ENCODE measurements at regions not wholly inside any gene's neighbourhood (a gene's known extent, or its start where the extent isn't known, plus 50 kb on each side); places are given as distances from the start of the nearest gene placed in this dataset.

DNA sequence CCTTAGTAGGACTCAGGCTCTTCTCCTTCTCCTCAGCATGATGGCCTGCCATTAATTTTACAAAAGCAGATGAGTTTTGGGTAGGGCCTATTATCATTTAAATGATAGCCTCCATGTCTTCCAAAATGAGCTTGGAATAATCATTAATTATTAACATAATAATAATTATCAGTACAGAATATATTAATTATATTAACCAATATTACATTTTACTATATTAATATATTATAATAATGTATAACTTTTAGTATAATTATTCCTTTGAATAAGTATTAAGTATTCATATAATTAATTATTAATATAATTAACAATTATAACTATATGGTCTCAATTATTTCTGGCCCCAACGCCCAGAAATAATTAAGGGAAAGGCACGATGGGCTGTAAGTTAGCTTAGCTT, 318.6 kb upstream of the ADGRL4 start:
- H3K4me3 ChIP-seq (ENCODE audit: low read length), result no peak overlapping the region
- no peak for DNase-seq
- H3K9me3 Mint-ChIP-seq, result peaks cover 6% of the 10 kb centered on the region
- H3K27ac ChIP-seq (ENCODE audit: low read depth, low read length), result no peak overlapping the region
- no peak overlapping the region for H3K9ac ChIP-seq (ENCODE audit: extremely low read depth, low read length, poor library complexity, severe bottlenecking)
- no peaks in the 10 kb centered on the region for H3K27me3 ChIP-seq (ENCODE audit: control insufficient read depth, insufficient read depth, low read length, poor library complexity, severe bottlenecking)
- peaks cover 4% of the 10 kb centered on the region for H3K4me1 Mint-ChIP-seq
- no peaks in the 10 kb centered on the region for H3K36me3 ChIP-seq (ENCODE audit: control insufficient read depth, insufficient read depth, low read length)
- no peak overlapping the region for H3K4me3 Mint-ChIP-seq
- H3K36me3 Mint-ChIP-seq (ENCODE audit: low read depth), result peaks cover 2% of the 10 kb centered on the region
- no peaks in the 10 kb centered on the region for H3K4me1 ChIP-seq (ENCODE audit: control insufficient read depth, insufficient read depth, low read length)
- H3K27me3 Mint-ChIP-seq (ENCODE audit: insufficient read depth), result no peaks in the 10 kb centered on the region
- TF ChIP-seq, protein P1, sequence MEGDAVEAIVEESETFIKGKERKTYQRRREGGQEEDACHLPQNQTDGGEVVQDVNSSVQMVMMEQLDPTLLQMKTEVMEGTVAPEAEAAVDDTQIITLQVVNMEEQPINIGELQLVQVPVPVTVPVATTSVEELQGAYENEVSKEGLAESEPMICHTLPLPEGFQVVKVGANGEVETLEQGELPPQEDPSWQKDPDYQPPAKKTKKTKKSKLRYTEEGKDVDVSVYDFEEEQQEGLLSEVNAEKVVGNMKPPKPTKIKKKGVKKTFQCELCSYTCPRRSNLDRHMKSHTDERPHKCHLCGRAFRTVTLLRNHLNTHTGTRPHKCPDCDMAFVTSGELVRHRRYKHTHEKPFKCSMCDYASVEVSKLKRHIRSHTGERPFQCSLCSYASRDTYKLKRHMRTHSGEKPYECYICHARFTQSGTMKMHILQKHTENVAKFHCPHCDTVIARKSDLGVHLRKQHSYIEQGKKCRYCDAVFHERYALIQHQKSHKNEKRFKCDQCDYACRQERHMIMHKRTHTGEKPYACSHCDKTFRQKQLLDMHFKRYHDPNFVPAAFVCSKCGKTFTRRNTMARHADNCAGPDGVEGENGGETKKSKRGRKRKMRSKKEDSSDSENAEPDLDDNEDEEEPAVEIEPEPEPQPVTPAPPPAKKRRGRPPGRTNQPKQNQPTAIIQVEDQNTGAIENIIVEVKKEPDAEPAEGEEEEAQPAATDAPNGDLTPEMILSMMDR (conservative IDR thresholded peaks at IDR 0.05), result no peak
- WGBS, 2 experiments (ENCODE audit: insufficient coverage in 1 of 2, insufficient read length in 1 of 2), result 97% methylated on average over 2 of the region's 2 CpGs; no CpG with 5 or more reads in 1 of the 2 experiments
- peaks cover 6% of the 10 kb centered on the region for H3K9me3 ChIP-seq (ENCODE audit: control insufficient read depth, low read length)
- H3K27ac Mint-ChIP-seq, result no peak overlapping the region

DNA sequence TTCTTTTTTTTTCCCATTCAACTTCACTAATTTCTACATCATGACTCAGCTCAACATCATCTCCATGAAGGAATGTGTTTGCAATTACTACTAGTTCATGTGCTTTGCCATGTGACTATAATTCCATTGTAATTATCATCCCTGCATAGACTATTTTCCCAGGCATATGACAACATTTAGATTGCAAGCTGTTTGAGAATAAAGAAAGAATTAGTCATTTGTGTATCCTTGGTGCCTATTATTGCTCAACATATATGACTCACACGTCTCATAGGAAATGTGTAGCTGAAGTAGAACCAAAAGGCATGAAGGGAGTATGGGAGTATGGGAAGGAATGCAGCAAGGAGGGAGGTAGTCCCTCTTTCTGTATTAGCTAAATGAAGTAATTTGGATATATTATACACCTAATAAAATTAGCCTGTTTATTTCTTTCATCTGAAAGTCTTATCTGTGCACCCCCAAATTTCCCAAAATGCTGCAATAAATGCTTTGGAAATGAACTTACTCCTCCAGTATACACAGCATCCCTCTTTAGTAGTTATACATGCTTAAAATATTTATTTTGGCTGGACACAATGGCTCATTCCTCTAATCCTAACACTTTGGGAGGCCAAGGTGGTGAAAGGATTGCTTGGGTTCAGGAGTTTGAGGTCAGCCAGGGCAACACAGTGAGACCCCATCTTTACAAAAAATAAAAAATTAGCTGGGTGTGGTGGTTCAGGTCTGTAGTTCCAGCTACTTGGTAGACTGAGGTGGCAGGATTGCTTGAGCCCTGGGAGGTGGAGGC, 316.9 kb upstream of the ADGRL4 start:
- no peak overlapping the region for H3K27ac Mint-ChIP-seq
- Histone ChIP-seq H3K4me3 (ENCODE audit: low read length) (no peak overlapping the region), H3K4me1 (ENCODE audit: control insufficient read depth, insufficient read depth, low read length) (no peaks in the 10 kb centered on the region), H3K36me3 (ENCODE audit: control insufficient read depth, insufficient read depth, low read length) (no peaks in the 10 kb centered on the region), H3K9me3 (ENCODE audit: control insufficient read depth, low read length) (peaks cover 6% of the 10 kb centered on the region), H3K27me3 (ENCODE audit: control insufficient read depth, insufficient read depth, low read length, poor library complexity, severe bottlenecking) (no peaks in the 10 kb centered on the region), H3K9ac (ENCODE audit: extremely low read depth, low read length, poor library complexity, severe bottlenecking) (no peak overlapping the region), H3K27ac (ENCODE audit: low read depth, low read length) (no peak overlapping the region)
- DNase-seq, result no peak
- peaks cover 6% of the 10 kb centered on the region for H3K9me3 Mint-ChIP-seq
- TF ChIP-seq, protein P1 (conservative IDR thresholded peaks at IDR 0.05), result no peak
- H3K4me3 Mint-ChIP-seq, result no peak overlapping the region
- no peaks in the 10 kb centered on the region for H3K4me1 Mint-ChIP-seq
- H3K36me3 Mint-ChIP-seq (ENCODE audit: low read depth), result peaks cover 2% of the 10 kb centered on the region
- WGBS, 2 experiments (ENCODE audit: insufficient coverage in 1 of 2, insufficient read length in 1 of 2), result 80 to 100% methylated on average over 1 of the region's 1 CpG
- no peaks in the 10 kb centered on the region for H3K27me3 Mint-ChIP-seq (ENCODE audit: insufficient read depth)

DNA sequence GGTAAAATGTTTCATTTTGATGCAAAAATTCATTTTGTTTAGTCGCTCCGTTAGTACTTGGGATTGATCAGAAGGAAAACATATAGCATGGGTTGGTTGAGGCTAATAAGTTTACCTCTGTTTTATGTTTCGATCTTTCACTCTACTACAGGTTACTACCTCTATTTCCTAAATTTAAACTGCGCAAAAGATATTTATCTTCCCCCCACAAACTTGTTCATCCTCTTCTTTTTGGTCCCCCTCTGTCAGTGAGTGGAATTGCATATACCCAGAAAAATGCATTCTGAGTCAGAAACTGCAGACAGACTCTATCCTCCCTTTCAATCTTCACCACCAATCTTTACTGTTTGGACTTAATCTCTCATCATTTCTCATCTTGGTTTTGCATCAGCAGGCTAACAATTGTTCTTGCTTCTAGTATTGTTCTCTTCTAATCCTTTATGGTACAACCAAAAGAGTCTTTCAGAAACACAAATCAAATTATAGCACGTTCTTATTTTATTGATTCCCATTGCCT, 316.0 kb upstream of the ADGRL4 start:
- no peaks in the 10 kb centered on the region for H3K4me1 ChIP-seq (ENCODE audit: control insufficient read depth, insufficient read depth, low read length)
- WGBS, 2 experiments (ENCODE audit: insufficient coverage in 1 of 2, insufficient read length in 1 of 2), result 96 to 100% methylated on average over 3 to 5 of the region's 5 CpGs
- peaks cover 6% of the 10 kb centered on the region for H3K9me3 ChIP-seq (ENCODE audit: control insufficient read depth, low read length)

More for the DNA sequence above, 316.0 kb upstream of the ADGRL4 start:
- peaks cover 6% of the 10 kb centered on the region for H3K9me3 Mint-ChIP-seq
- H3K36me3 ChIP-seq (ENCODE audit: control insufficient read depth, insufficient read depth, low read length), result no peaks in the 10 kb centered on the region
- TF ChIP-seq, protein P1 (conservative IDR thresholded peaks at IDR 0.05), result peak; percentile 56
- H3K4me3 Mint-ChIP-seq, result no peak overlapping the region
- peaks cover 2% of the 10 kb centered on the region for H3K36me3 Mint-ChIP-seq (ENCODE audit: low read depth)
- no peaks in the 10 kb centered on the region for H3K27me3 Mint-ChIP-seq (ENCODE audit: insufficient read depth)
- no peak overlapping the region for H3K27ac ChIP-seq (ENCODE audit: low read depth, low read length)
- no peak for DNase-seq
- H3K4me3 ChIP-seq (ENCODE audit: low read length), result no peak overlapping the region
- no peak overlapping the region for H3K27ac Mint-ChIP-seq
- H3K9ac ChIP-seq (ENCODE audit: extremely low read depth, low read length, poor library complexity, severe bottlenecking), result no peak overlapping the region
- H3K27me3 ChIP-seq (ENCODE audit: control insufficient read depth, insufficient read depth, low read length, poor library complexity, severe bottlenecking), result no peaks in the 10 kb centered on the region
- no peaks in the 10 kb centered on the region for H3K4me1 Mint-ChIP-seq

Data from endodermal cell (in vitro differentiated cells).